ENCODE measurements at regions not wholly inside any gene's neighbourhood (a gene's known extent, or its start where the extent isn't known, plus 50 kb on each side); places are given as distances from the start of the nearest gene placed in this dataset.
"Not testable (repeated sequence)": the region's sequence is repeated elsewhere in the genome, so short reads cannot be mapped to it uniquely, and the experiment has no call there.

DNA sequence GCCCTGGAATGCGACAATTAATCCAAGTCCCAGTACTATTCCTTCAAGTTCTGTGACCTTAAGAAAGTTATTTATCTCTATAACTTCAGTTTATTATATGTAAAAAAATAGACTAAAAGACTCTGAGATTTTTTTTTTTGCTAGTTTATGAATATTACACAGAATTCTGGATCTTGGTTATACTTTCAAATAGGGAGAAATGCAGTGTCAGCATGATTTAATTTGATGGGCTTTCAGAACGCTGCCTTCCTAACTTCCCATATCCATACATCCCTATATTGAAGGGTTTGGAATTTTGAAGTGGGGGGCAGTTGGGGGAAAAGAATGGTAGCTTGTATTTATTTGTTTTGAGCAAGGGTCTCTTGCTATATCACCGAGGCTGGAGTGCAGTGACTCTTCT lies 98.4 kb upstream of the MEGF10 start:
- H3K27me3 Mint-ChIP-seq (ENCODE audit: low read depth): peaks cover 8% of the 10 kb centered on the region
- H3K4me3 Mint-ChIP-seq: no peak overlapping the region
- no peaks in the 10 kb centered on the region for H3K4me1 Mint-ChIP-seq (ENCODE audit: low read depth)
- CTCF ChIA-PET: no interaction called here
- H3K36me3 Mint-ChIP-seq (ENCODE audit: low read depth): no peaks in the 10 kb centered on the region
- intact Hi-C loops (cut with micrococcal nuclease): no loop called here
- H3K9me3 Mint-ChIP-seq: no peaks in the 10 kb centered on the region
- no peak for DNase-seq
- no peak overlapping the region for H3K27ac Mint-ChIP-seq

DNA sequence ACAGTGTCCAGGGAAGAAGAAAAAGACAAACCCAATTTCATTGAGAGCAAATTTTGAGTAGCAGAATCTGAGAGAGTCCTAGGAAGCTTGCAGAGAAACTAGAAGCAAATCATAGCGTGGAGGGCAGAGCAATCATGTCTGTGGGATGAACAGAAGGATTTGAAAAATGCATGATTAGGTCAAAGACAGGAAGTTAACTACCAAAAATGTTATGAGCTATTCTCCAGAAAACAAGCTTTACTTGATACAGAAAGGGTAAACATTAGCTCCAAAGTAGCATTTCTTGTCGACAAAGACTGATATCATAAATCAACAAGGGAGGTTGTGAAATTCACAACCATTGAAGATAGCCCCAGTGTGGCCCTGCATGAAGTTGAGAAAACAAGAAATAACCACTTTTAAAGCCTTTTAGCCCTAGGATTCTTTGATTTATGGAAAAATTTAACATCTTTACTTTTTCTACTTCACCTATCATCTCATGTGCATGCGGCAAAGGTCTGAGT lies 97.7 kb upstream of the MEGF10 start:
- CTCF ChIA-PET: no interaction called here
- H3K27ac Mint-ChIP-seq: no peak overlapping the region
- H3K4me3 Mint-ChIP-seq: no peak overlapping the region
- intact Hi-C loops (cut with micrococcal nuclease): no loop called here
- H3K36me3 Mint-ChIP-seq (ENCODE audit: low read depth): no peaks in the 10 kb centered on the region
- peaks cover 8% of the 10 kb centered on the region for H3K27me3 Mint-ChIP-seq (ENCODE audit: low read depth)
- no peak for DNase-seq
- H3K9me3 Mint-ChIP-seq: no peaks in the 10 kb centered on the region
- H3K4me1 Mint-ChIP-seq (ENCODE audit: low read depth): no peaks in the 10 kb centered on the region

DNA sequence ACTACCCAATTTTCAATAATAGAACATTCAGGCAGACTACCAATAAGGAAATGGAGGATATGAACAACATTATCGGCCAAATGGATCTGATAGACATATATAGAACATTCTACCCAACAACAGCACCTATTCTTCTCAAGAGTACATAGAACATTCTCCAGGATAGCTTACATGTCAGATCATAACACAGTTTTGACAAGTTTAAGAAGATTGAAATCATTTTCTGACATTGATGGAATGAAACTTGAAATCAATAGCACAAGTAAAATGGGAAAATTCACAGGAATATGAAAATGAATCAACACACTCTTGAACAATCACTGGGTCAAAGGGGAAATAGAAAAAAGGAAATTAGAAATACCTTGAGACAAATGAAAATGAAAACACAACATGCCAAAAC lies 94.6 kb upstream of the MEGF10 start:
- Mint-ChIP-seq H3K27me3 (ENCODE audit: low read depth) (peaks cover 17% of the 10 kb centered on the region), H3K4me1 (ENCODE audit: low read depth) (no peaks in the 10 kb centered on the region), H3K36me3 (ENCODE audit: low read depth) (peaks cover 2% of the 10 kb centered on the region), H3K9me3 (peaks cover 5% of the 10 kb centered on the region), H3K27ac (no peak overlapping the region), H3K4me3 (no peak overlapping the region)
- CTCF ChIA-PET: no interaction called here
- intact Hi-C loops (cut with micrococcal nuclease): no loop called here
- no peak for DNase-seq

DNA sequence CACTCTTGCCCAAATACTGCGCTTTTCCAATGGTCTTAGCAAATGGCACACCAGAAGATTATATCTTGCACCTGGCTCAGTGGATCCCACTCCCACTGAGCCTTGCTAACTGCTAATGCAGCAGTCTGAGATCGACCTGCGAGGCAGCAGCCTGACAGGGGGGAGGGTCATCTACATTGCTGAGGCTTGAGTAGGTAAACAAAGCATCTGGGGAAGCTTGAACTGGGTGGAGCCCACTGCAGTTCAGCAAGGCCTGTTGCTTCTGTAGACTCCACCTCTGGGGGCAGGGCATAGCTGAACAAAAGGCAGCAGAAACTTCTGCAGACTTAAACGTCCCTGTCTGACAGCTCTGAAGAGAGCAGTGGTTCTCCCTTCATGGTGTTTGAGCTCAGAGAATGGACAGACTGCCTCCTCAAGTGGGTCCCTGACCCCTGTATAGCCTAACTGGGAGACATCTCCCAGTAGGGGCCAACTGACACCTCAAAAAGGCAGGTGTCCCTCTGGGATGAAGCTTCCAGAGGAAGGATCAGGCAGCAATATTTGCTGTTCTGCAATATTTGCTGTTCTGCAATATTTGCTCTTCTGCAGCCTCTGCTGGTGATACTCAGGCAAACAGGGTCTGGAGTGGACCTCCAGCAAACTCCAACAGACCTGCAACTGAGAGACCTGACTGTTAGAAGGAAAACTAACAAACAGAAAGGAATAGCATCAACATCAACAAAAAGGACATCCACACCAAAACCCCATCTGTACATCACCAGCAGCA lies 93.0 kb upstream of the MEGF10 start:
- H3K4me3 Mint-ChIP-seq; H3K36me3 Mint-ChIP-seq (ENCODE audit: low read depth); H3K4me1 Mint-ChIP-seq (ENCODE audit: low read depth); DNase-seq; H3K27ac Mint-ChIP-seq; H3K9me3 Mint-ChIP-seq; intact Hi-C loops (cut with micrococcal nuclease): not testable (repeated sequence)
- CTCF ChIA-PET: interaction anchor here (0.5 kb wide), 1 partner anchor 332 kb away, joined by 4 read pairs; no protein-coding TSS in a partner anchor
- H3K27me3 Mint-ChIP-seq (ENCODE audit: low read depth): peaks cover 17% of the 10 kb centered on the region

DNA sequence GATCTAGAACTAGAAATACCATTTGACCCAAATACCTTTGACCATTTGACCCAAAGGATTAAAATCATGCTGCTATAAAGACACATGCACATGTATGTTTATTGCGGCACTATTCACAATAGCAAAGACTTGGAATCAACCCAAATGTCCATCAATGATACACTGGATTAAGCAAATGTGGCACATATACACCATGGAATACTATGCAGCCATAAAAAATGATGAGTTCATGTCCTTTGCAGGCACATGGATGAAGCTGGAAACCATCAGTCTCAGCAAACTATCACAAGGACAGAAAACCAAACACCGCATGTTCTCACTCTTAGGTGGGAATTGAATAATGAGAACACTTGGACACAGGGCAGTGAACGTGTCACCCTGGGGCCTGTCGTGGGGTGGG lies 87.9 kb upstream of the MEGF10 start:
- CTCF ChIA-PET; H3K9me3 Mint-ChIP-seq; H3K36me3 Mint-ChIP-seq (ENCODE audit: low read depth); intact Hi-C loops (cut with micrococcal nuclease); H3K27ac Mint-ChIP-seq; DNase-seq; H3K4me1 Mint-ChIP-seq (ENCODE audit: low read depth); H3K4me3 Mint-ChIP-seq: not testable (repeated sequence)
- peaks cover 12% of the 10 kb centered on the region for H3K27me3 Mint-ChIP-seq (ENCODE audit: low read depth)

DNA sequence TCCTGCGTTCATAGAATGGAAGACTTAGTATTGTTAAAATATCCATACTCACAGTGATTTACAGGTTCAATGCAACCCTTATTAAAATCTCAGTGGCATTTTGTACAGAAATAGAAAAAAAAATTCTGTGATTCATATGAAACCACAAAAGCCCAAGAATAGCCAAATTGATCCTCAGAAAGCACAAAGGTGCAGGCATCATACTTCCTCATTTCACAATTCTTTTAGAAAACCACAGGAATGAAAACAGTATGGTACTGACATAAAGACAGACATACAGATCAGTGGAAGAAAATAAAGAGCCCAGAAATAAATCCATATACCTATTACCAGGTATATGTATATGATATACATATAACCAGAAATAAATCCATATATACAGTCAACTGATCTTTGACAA lies 86.8 kb upstream of the MEGF10 start:
- no peaks in the 10 kb centered on the region for H3K4me1 Mint-ChIP-seq (ENCODE audit: low read depth)
- CTCF ChIA-PET: no interaction called here
- intact Hi-C loops (cut with micrococcal nuclease): no loop called here
- H3K9me3 Mint-ChIP-seq: peaks cover 2% of the 10 kb centered on the region
- no peak for DNase-seq
- no peak overlapping the region for H3K27ac Mint-ChIP-seq
- H3K27me3 Mint-ChIP-seq (ENCODE audit: low read depth): peaks cover 8% of the 10 kb centered on the region
- H3K36me3 Mint-ChIP-seq (ENCODE audit: low read depth): peaks cover 2% of the 10 kb centered on the region
- no peak overlapping the region for H3K4me3 Mint-ChIP-seq

DNA sequence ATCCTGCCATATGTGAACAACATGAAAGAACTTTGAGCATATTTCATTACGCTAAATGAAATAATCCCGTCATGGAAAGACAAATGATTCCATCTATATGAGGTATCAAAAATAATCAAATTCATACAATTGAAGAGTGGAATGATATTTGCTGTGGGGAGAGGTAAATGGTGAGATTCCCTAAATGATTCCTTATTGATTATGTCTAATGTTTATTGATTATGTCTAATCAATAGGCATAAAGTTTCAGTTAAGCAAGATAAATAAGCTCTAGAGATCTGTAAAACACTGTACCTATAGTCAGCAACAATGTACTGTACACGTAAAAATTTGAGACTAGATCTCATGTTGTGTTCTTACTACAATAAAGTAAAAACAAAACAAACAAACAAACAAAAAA lies 85.4 kb upstream of the MEGF10 start:
- peaks cover 1% of the 10 kb centered on the region for H3K4me1 Mint-ChIP-seq (ENCODE audit: low read depth)
- H3K27me3 Mint-ChIP-seq (ENCODE audit: low read depth): peaks cover 6% of the 10 kb centered on the region
- CTCF ChIA-PET: no interaction called here
- no peak for DNase-seq
- H3K4me3 Mint-ChIP-seq: no peak overlapping the region
- intact Hi-C loops (cut with micrococcal nuclease): no loop called here
- H3K36me3 Mint-ChIP-seq (ENCODE audit: low read depth): no peaks in the 10 kb centered on the region
- no peak overlapping the region for H3K27ac Mint-ChIP-seq
- no peaks in the 10 kb centered on the region for H3K9me3 Mint-ChIP-seq

DNA sequence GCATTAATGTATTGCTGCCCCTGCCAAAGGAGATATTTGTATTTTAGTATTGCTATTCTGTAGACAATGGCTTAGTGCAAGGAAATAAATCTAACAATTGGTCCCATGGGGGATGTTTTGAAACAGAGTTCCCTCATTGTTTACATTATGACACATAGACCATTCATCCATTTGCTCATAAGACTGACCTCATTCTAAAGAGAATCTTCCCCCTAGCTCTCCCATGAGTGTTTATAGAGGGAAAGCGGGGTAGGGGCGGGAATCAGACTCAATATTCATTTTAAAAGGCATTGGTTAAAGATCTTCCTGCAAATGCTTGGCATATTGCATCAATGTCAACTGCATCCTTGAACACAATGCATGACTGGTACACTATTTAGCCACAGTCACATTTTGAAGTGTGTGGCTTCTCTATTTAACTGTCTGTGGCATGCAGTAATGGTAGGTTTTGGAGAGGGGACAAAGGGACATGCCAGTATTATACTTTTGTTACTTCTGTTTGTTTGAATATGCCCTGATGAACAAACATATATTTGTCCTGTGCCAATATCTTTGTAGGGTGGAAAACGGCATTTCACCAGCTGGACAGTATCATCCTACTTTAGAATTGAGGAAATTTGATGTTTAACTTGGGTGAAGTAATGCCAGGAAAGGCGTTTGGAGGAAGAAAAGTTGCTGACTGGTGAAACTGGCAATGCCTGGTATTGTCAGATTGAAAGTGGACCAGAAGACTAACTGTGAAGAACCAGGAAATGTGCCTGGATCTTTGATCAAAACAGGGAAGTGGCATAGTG lies 84.1 kb upstream of the MEGF10 start:
- Mint-ChIP-seq H3K9me3 (no peaks in the 10 kb centered on the region), H3K4me3 (no peak overlapping the region), H3K4me1 (ENCODE audit: low read depth) (peaks cover 3% of the 10 kb centered on the region), H3K27ac (no peak overlapping the region), H3K27me3 (ENCODE audit: low read depth) (peaks cover 6% of the 10 kb centered on the region), H3K36me3 (ENCODE audit: low read depth) (no peaks in the 10 kb centered on the region)
- intact Hi-C loops (cut with micrococcal nuclease): no loop called here
- DNase-seq: no peak
- CTCF ChIA-PET: no interaction called here

DNA sequence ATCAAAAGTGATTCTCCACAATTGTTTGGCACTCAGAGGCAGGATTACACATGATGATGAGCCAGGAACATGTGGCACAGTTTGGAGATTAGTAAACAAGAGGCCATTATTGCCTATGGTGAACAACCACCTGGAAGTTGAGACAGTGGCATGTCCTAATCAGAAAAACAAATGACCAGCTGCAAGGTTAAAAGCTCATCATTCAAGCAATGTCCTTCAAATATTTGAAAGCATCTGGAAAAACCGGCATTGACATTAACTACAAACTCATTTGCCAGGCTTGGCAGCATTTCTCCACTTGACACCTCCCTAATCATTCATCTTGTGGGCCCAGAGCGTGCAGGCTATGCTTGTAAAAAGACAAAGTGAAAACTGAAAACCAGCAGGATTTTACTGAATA lies 80.6 kb upstream of the MEGF10 start:
- Mint-ChIP-seq H3K9me3 (no peaks in the 10 kb centered on the region), H3K27ac (no peak overlapping the region), H3K27me3 (ENCODE audit: low read depth) (peaks cover 10% of the 10 kb centered on the region), H3K4me3 (no peak overlapping the region), H3K4me1 (ENCODE audit: low read depth) (peaks cover 3% of the 10 kb centered on the region), H3K36me3 (ENCODE audit: low read depth) (no peaks in the 10 kb centered on the region)
- DNase-seq: no peak
- intact Hi-C loops (cut with micrococcal nuclease): no loop called here
- CTCF ChIA-PET: no interaction called here

DNA sequence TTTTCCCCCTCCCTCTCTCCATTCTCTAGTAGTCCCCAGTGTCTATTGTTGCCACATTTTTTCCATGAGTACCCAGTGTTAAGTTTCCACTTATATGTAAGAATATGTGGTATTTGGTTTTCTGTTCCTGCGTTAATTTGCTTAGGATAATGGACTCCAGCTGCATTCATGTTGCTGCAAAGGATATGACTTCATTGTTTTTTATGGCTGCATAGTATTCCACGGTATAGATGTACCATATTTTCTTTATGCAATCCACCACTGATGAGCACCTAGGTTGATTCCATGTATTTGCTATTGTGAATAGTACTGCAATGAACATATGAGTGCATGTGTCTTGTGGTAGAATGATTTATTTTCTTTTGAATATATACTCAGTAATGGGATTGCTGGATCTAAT lies 77.4 kb upstream of the MEGF10 start:
- Mint-ChIP-seq H3K36me3 (ENCODE audit: low read depth) (peaks cover 1% of the 10 kb centered on the region), H3K27me3 (ENCODE audit: low read depth) (peaks cover 7% of the 10 kb centered on the region), H3K4me3 (no peak overlapping the region), H3K4me1 (ENCODE audit: low read depth) (peaks cover 3% of the 10 kb centered on the region), H3K9me3 (no peaks in the 10 kb centered on the region), H3K27ac (no peak overlapping the region)
- intact Hi-C loops (cut with micrococcal nuclease): no loop called here
- no peak for DNase-seq
- CTCF ChIA-PET: no interaction called here

DNA sequence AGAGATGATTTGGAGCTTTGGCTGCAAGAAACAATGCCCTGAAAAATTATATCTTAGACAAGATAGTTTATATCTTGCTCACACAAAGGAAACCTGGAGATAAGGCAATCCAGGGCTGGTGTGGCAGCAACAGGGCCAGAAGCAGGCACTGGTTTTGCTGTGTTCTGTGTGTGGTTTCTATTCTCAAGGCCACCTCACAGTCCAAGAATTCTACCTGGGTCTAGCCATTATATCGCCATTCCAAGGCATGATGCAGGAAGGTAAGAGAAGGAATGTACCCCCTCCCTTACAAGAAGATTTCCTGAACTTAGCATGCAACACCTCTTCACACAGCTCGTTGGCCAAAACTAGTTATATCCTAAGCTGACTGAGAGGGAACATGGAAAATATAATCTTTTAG lies 74.5 kb upstream of the MEGF10 start:
- Mint-ChIP-seq H3K27ac (no peak overlapping the region), H3K4me3 (no peak overlapping the region), H3K4me1 (ENCODE audit: low read depth) (no peaks in the 10 kb centered on the region), H3K36me3 (ENCODE audit: low read depth) (peaks cover 1% of the 10 kb centered on the region), H3K27me3 (ENCODE audit: low read depth) (peaks cover 7% of the 10 kb centered on the region), H3K9me3 (no peaks in the 10 kb centered on the region)
- CTCF ChIA-PET: interaction anchor here (0.6 kb wide), 1 partner anchor 573 kb away, joined by 3 read pairs; no protein-coding TSS in a partner anchor
- intact Hi-C loops (cut with micrococcal nuclease): no loop called here
- DNase-seq: no peak

DNA sequence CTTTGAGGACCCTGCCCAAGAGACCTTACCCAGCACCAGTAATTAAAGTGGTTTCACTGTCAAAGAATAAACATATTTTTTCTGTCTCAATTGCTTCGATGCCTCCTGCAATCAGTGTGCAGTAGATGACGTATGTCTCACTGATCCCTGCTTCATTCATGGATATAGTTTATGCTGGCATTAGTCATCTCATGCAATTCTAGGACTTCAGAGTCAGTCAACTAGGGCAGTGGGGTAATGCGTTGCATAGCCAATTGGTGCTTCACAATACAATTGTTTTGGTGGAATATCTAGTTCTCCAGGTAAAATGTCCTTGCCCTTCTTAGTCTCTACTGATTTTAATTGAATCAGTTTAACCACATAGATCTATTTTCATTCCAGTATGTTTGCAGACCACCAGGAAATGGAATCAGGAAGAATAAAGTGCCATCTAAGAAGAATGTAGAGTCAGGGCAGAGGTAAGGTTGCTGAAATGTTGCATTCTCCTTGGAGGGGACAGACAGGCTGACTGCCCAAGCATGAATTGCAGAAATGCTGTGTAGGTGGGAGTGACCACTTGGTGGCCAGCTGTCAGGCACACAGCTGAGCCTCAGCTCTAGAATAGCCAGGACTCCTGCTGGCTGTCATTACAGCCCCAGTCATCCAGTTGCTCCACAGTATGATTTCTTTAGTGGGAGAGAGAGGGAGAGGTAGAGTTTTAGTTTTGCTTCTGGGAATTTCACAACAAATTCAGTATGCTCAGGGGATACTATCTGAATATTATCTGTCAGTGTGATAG lies 73.5 kb upstream of the MEGF10 start:
- Mint-ChIP-seq H3K9me3 (peaks cover 3% of the 10 kb centered on the region), H3K27me3 (ENCODE audit: low read depth) (peaks cover 7% of the 10 kb centered on the region), H3K36me3 (ENCODE audit: low read depth) (peaks cover 1% of the 10 kb centered on the region), H3K4me1 (ENCODE audit: low read depth) (no peaks in the 10 kb centered on the region), H3K4me3 (no peak overlapping the region), H3K27ac (no peak overlapping the region)
- no peak for DNase-seq
- CTCF ChIA-PET: interaction anchor here (0.6 kb wide), 1 partner anchor 574 kb away, joined by 3 read pairs; no protein-coding TSS in a partner anchor
- intact Hi-C loops (cut with micrococcal nuclease): no loop called here
